ENCODE measurements at regions not wholly inside any gene's neighbourhood (a gene's known extent, or its start where the extent isn't known, plus 50 kb on each side); places are given as distances from the start of the nearest gene placed in this dataset.

DNA sequence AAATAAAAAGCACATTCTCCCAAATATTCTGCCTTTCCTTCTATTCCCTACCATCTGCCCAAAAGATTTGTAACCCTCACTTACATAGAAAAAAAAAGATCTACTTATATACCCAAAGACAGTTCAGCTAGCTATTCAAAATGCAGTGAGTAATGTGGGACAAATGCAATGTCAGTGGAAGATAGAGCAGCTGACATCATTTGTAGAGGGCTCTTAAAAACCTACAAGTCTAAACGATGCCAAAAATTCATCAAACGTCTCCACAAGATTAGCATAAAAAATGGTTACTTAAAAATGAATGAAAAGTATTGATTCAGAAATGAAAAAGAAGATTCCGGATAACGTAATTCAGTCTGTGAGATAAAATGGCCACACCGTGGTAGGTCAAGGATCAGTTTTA lies 96.5 kb downstream of the ASB9 start:
- no peak overlapping the region for H3K4me3 Mint-ChIP-seq
- H2BK5ac ChIP-seq (ENCODE audit: insufficient read length, low read length) = no peak overlapping the region
- H2AFZ ChIP-seq (ENCODE audit: low read length) = no peak overlapping the region
- TF ChIP-seq, protein P1, sequence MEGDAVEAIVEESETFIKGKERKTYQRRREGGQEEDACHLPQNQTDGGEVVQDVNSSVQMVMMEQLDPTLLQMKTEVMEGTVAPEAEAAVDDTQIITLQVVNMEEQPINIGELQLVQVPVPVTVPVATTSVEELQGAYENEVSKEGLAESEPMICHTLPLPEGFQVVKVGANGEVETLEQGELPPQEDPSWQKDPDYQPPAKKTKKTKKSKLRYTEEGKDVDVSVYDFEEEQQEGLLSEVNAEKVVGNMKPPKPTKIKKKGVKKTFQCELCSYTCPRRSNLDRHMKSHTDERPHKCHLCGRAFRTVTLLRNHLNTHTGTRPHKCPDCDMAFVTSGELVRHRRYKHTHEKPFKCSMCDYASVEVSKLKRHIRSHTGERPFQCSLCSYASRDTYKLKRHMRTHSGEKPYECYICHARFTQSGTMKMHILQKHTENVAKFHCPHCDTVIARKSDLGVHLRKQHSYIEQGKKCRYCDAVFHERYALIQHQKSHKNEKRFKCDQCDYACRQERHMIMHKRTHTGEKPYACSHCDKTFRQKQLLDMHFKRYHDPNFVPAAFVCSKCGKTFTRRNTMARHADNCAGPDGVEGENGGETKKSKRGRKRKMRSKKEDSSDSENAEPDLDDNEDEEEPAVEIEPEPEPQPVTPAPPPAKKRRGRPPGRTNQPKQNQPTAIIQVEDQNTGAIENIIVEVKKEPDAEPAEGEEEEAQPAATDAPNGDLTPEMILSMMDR (conservative IDR thresholded peaks at IDR 0.05) = no peak
- no peak overlapping the region for H4K8ac ChIP-seq (replicated peaks; ENCODE audit: insufficient read length, low read depth, low read length)
- no peaks in the 10 kb centered on the region; a peak in 1 of 7 replicates for H3K36me3 Mint-ChIP-seq (ENCODE audit: insufficient read depth in 1 of 3, low read depth in 3 of 3)
- H3K79me2 ChIP-seq (ENCODE audit: insufficient read depth, low read length) = no peaks in the 10 kb centered on the region
- H3K4me1 ChIP-seq (ENCODE audit: insufficient read depth, low read length) = no peaks in the 10 kb centered on the region
- no peak overlapping the region for H2AK5ac ChIP-seq (ENCODE audit: insufficient read length, low read length)
- no peak overlapping the region for H2BK15ac ChIP-seq (ENCODE audit: low read depth, low read length)
- H3K79me1 ChIP-seq (ENCODE audit: insufficient read depth, low read depth, low read length, poor library complexity, severe bottlenecking) = no peaks in the 10 kb centered on the region
- H2BK120ac ChIP-seq (ENCODE audit: low read depth, low read length, poor library complexity, severe bottlenecking) = no peak overlapping the region
- H4K5ac ChIP-seq (ENCODE audit: insufficient read length, low read depth, low read length) = no peak overlapping the region
- H3K27me3 ChIP-seq (ENCODE audit: insufficient read depth, low read length) = no peaks in the 10 kb centered on the region
- H3T11ph ChIP-seq (ENCODE audit: low read length) = no peak overlapping the region
- no peak overlapping the region for H2BK20ac ChIP-seq (ENCODE audit: low read depth, low read length, poor library complexity, severe bottlenecking)
- no peak overlapping the region for H3K23ac ChIP-seq (ENCODE audit: insufficient read length, low read depth, low read length)
- H3K27ac Mint-ChIP-seq = no peak overlapping the region
- no peaks in the 10 kb centered on the region; the same call in 1 of the 2 replicates for H3K27me3 Mint-ChIP-seq (ENCODE audit: low read depth)
- peaks cover 45 to 52% of the 10 kb centered on the region in 2 experiments for H3K9me3 Mint-ChIP-seq
- no peaks in the 10 kb centered on the region for H4K20me1 ChIP-seq (ENCODE audit: control insufficient read depth, insufficient read depth, insufficient read length)
- H4K91ac ChIP-seq (ENCODE audit: insufficient read length, low read depth, low read length) = no peak overlapping the region
- H2BK12ac ChIP-seq (ENCODE audit: insufficient read length, low read depth, low read length) = no peak overlapping the region
- no peak overlapping the region for H3K9ac ChIP-seq (ENCODE audit: extremely low read depth, insufficient read length, low read length)
- H3K23me2 ChIP-seq (ENCODE audit: insufficient read length, low read depth, low read length, poor library complexity, severe bottlenecking) = no peaks in the 10 kb centered on the region
- no peak for DNase-seq
- no peak overlapping the region for H3K18ac ChIP-seq (ENCODE audit: insufficient read length, low read depth, low read length)
- no peak overlapping the region for H3K56ac ChIP-seq (ENCODE audit: insufficient read length, low read depth, low read length)
- no CpG with 5 or more reads among the region's 5 CpGs for WGBS (ENCODE audit: extremely low coverage, insufficient read length, low lambda C conversion rate)
- H3K4me2 ChIP-seq (ENCODE audit: insufficient read depth, insufficient read length, low read length) = no peak overlapping the region
- H3K14ac ChIP-seq (ENCODE audit: insufficient read depth, low read length) = no peak overlapping the region
- no peaks in the 10 kb centered on the region for H3K9me3 ChIP-seq (ENCODE audit: control insufficient read depth, low read depth, low read length)
- H3K27ac ChIP-seq (ENCODE audit: insufficient read length, low read depth, low read length) = no peak overlapping the region
- H3K4ac ChIP-seq (ENCODE audit: low read depth, low read length) = no peak overlapping the region
- no peaks in the 10 kb centered on the region for H3K4me1 Mint-ChIP-seq
